PC-9 (cell line): ENCODE measurements at regions not wholly inside any gene's neighbourhood (a gene's known extent, or its start where the extent isn't known, plus 50 kb on each side); places are given as distances from the start of the nearest gene placed in this dataset.

ENCODE experiments used
- EZH2 ChIP-seq: fragments of 200-600 bp; sonication (generic); IDR thresholded peaks from 2 replicates; pipeline ENCODE4 v1.8.0; 2017; ENCODE audit warnings: antibody characterized with exemption, low read depth
- TF ChIP-seq, protein P1 (sequence below): fragments of 200-600 bp; sonication (generic); conservative IDR thresholded peaks from 2 replicates; pipeline ENCODE4 v1.6.1; 2017; ENCODE audit warnings: mixed run types, antibody characterized with exemption, mild to moderate bottlenecking, moderate library complexity

DNA sequence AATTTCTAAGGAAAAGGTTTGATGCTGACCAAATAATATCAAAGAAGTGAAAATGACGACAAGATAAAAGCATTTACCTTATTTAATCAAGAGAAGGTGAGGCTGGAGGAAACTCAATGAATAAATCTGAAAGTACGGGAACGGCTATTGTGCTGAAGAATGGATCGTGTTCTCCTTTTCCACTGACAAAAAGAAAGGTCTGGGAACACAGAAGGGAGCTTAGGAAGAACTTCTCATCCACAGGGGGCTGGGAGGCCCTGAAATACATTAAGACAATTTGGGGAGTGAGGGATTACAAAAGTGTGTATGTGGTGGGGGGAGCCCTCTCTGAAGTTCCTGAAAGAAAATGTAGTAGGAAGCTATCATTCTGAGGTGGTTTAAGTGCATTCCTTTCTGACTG, 582.3 kb downstream of the SLC4A3 start:
- TF ChIP-seq, protein P1, sequence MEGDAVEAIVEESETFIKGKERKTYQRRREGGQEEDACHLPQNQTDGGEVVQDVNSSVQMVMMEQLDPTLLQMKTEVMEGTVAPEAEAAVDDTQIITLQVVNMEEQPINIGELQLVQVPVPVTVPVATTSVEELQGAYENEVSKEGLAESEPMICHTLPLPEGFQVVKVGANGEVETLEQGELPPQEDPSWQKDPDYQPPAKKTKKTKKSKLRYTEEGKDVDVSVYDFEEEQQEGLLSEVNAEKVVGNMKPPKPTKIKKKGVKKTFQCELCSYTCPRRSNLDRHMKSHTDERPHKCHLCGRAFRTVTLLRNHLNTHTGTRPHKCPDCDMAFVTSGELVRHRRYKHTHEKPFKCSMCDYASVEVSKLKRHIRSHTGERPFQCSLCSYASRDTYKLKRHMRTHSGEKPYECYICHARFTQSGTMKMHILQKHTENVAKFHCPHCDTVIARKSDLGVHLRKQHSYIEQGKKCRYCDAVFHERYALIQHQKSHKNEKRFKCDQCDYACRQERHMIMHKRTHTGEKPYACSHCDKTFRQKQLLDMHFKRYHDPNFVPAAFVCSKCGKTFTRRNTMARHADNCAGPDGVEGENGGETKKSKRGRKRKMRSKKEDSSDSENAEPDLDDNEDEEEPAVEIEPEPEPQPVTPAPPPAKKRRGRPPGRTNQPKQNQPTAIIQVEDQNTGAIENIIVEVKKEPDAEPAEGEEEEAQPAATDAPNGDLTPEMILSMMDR = no peak
- no peak for TF ChIP-seq EZH2
